ENCODE measurements at regions not wholly inside any gene's neighbourhood (a gene's known extent, or its start where the extent isn't known, plus 50 kb on each side); places are given as distances from the start of the nearest gene placed in this dataset.

DNA sequence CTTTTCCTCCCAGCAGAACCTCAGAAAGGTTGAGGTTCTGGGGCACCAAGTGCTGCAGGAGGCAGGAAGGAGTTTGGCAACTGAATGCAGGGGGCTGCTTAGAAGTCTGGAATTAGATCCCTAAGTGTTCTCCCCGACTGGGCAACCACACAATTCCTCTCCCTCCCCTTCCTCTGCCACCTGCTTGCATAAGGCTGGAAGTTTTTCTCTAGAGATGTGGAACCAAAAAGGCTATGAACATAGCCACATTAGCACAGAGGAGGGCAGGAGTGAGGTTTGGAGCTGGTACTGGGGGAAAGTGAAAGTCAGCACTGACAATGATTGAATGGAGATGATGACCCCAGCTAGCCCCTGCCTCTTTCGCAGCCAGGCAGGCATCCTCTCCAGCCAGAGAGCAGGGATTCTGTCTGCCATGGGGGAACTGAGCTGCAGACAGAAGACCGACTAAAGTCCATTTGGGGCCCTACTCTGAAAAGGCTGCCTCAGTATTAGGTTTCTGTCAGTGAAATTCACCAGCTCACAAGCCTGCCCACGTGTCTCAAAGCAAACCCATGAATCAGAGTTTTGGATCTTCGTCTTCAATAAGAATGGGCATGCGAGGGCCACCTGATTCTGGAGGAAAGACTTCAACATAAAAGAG, 87.9 kb upstream of the ITGA6 start:
- H3K36me3 ChIP-seq (ENCODE audit: control insufficient read depth in 1 of 2, insufficient read depth in 2 of 2, low read length in 2 of 2): no peaks in the 10 kb centered on the region
- no peaks in the 10 kb centered on the region for H3K9me3 ChIP-seq (ENCODE audit: control insufficient read depth in 1 of 2, insufficient read depth in 1 of 2, low read depth in 1 of 2, low read length in 2 of 2)
- RAD21 ChIA-PET (ENCODE audit: low non-redundant PET in 1 of 2, low total read pairs in 2 of 2, uncharacterized antibody in 2 of 2, unreplicated experiment in 2 of 2): no interaction called here
- no peaks in the 10 kb centered on the region for H3K79me2 ChIP-seq (ENCODE audit: insufficient read depth, low read length)
- intact Hi-C loops (cut with micrococcal nuclease): no loop called here
- H2AFZ ChIP-seq (ENCODE audit: low read depth, low read length, poor library complexity, severe bottlenecking): no peak overlapping the region
- ATAC-seq: no peak
- peaks cover 0 to 9% of the 10 kb centered on the region in 2 experiments; a peak in 1 of 4 replicates for H3K4me1 ChIP-seq (ENCODE audit: control insufficient read depth in 1 of 2, insufficient read depth in 2 of 2, low read length in 2 of 2)
- no peak for TF ChIP-seq EZH2phosphoT487 (IDR thresholded peaks at IDR 0.05; ENCODE audit: borderline replicate concordance)
- TF ChIP-seq TCF7L2 (IDR thresholded peaks at IDR 0.05; ENCODE audit: borderline replicate concordance, extremely low read depth, insufficient read depth, insufficient read length): no peak
- no peak for TF ChIP-seq YY1 (IDR thresholded peaks at IDR 0.05; ENCODE audit: extremely low read depth, insufficient replicate concordance, low read depth, low read length)
- no peak for TF ChIP-seq ELF1 (IDR thresholded peaks at IDR 0.05; ENCODE audit: borderline replicate concordance, low read depth)
- no peak for TF ChIP-seq ZFX (IDR thresholded peaks at IDR 0.05)
- TF ChIP-seq FOSL1 (IDR thresholded peaks at IDR 0.05; ENCODE audit: low read depth): no peak
- TF ChIP-seq RAD21 (IDR thresholded peaks at IDR 0.05; ENCODE audit: low read depth): no peak
- TF ChIP-seq EGR1 (IDR thresholded peaks at IDR 0.05; ENCODE audit: low read depth): no peak
- TF ChIP-seq CTCF (IDR thresholded peaks at IDR 0.05 in 2 of 3, conservative IDR thresholded peaks at IDR 0.05 in 1 of 3; ENCODE audit: borderline replicate concordance in 1 of 3, insufficient read depth in 1 of 3, low read depth in 2 of 3, low read length in 2 of 3): no peak
- TF ChIP-seq EZH2 (IDR thresholded peaks at IDR 0.05): no peak
- TF ChIP-seq CEBPB (IDR thresholded peaks at IDR 0.05; ENCODE audit: low read depth): no peak
- TF ChIP-seq, protein P1, sequence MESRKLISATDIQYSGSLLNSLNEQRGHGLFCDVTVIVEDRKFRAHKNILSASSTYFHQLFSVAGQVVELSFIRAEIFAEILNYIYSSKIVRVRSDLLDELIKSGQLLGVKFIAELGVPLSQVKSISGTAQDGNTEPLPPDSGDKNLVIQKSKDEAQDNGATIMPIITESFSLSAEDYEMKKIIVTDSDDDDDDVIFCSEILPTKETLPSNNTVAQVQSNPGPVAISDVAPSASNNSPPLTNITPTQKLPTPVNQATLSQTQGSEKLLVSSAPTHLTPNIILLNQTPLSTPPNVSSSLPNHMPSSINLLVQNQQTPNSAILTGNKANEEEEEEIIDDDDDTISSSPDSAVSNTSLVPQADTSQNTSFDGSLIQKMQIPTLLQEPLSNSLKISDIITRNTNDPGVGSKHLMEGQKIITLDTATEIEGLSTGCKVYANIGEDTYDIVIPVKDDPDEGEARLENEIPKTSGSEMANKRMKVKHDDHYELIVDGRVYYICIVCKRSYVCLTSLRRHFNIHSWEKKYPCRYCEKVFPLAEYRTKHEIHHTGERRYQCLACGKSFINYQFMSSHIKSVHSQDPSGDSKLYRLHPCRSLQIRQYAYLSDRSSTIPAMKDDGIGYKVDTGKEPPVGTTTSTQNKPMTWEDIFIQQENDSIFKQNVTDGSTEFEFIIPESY (IDR thresholded peaks at IDR 0.05; ENCODE audit: extremely low read depth, insufficient replicate concordance, low read length): no peak
- TF ChIP-seq SRF (IDR thresholded peaks at IDR 0.05; ENCODE audit: low read depth): no peak
- no peak for TF ChIP-seq JUND (IDR thresholded peaks at IDR 0.05)
- no peak for TF ChIP-seq MAX (IDR thresholded peaks at IDR 0.05)
- TF ChIP-seq POLR2AphosphoS5 (IDR thresholded peaks at IDR 0.05; ENCODE audit: low read depth, low read length): no peak
- TF ChIP-seq REST (IDR thresholded peaks at IDR 0.05; ENCODE audit: low read depth): no peak
- TF ChIP-seq CBX3 (IDR thresholded peaks at IDR 0.05; ENCODE audit: low read depth): no peak
- no peak overlapping the region for H3K9ac ChIP-seq (ENCODE audit: low read length)
- DNase-seq (ENCODE audit: low read depth, low spot score): no peak
- no peak overlapping the region for H3K27ac ChIP-seq (ENCODE audit: low read depth, low read length)
- POLR2A ChIA-PET: no interaction called here
- no peak overlapping the region; the same call in 1 of the 2 replicates for H3K4me2 ChIP-seq (ENCODE audit: low read length)
- H3K9me2 ChIP-seq (ENCODE audit: insufficient read depth): no peaks in the 10 kb centered on the region
- H4K20me1 ChIP-seq (ENCODE audit: insufficient read depth): no peaks in the 10 kb centered on the region
- CTCF ChIA-PET: no interaction called here
- no peaks in the 10 kb centered on the region for H3K27me3 ChIP-seq (ENCODE audit: insufficient read depth, low read length)
- BruUV-seq (replicated peaks): no TSS peak
- no peak overlapping the region for H3K4me3 ChIP-seq (replicated peaks in 1 of 2; ENCODE audit: low read depth in 1 of 2, low read length in 2 of 2)

All from HCT116 (cell line).